OCI-LY7 (cell line): ENCODE measurements at regions not wholly inside any gene's neighbourhood (a gene's known extent, or its start where the extent isn't known, plus 50 kb on each side); places are given as distances from the start of the nearest gene placed in this dataset.

ENCODE experiments used
- BruUV-seq: library from RNA; stranded (reverse); fragments of 400-500 nt; replicated peaks from 2 replicates; lab custom pipeline; 2021; lab: Mats Ljungman, UMichigan
- CTCF ChIA-PET: fragments of 300-600 bp; sonication (Branson Sonifier 250); formaldehyde crosslinking; loops from one replicate; lab custom pipeline; 2022; ENCODE audit warnings: antibody characterized with exemption; ENCODE audit not compliant: unreplicated experiment; lab: Charles Lee
- POLR2A ChIA-PET: fragments of 300-600 bp; sonication (Branson Sonifier 250); formaldehyde crosslinking; loops from one replicate; lab custom pipeline; 2022; ENCODE audit warnings: antibody characterized with exemption; lab: Charles Lee
- DNase-seq: peaks from one replicate; pipeline ENCODE4 v3.0.0-alpha.2; 2015; ENCODE audit warnings: low spot score
- H2AFZ ChIP-seq: fragments of 200-600 bp; sonication (generic), shearing (Covaris generic); 2 replicates; pipeline ENCODE4 v1.6.1; 2014; ENCODE audit warnings: mild to moderate bottlenecking, antibody characterized with exemption, low read length, moderate library complexity
- H3K27ac ChIP-seq: fragments of 200-600 bp; sonication (generic); 2 replicates; pipeline ENCODE4 v1.5.1; 2014; ENCODE audit warnings: mixed run types, low read depth, mild to moderate bottlenecking, moderate library complexity, low read length, inconsistent platforms; ENCODE audit not compliant: poor library complexity, severe bottlenecking
- H3K36me3 ChIP-seq: fragments of 200-600 bp; sonication (generic); 2 replicates; pipeline ENCODE4 v1.6.1; 2014; ENCODE audit warnings: mild to moderate bottlenecking, antibody characterized with exemption, low read length, moderate library complexity, mixed read lengths; ENCODE audit not compliant: insufficient read depth
- H3K4me1 ChIP-seq: fragments of 200-600 bp; sonication (generic); 2 replicates; pipeline ENCODE4 v1.5.1; 2014; ENCODE audit warnings: mild to moderate bottlenecking, low read length; ENCODE audit not compliant: insufficient read depth, poor library complexity, severe bottlenecking
- H3K4me2 ChIP-seq: fragments of 200-600 bp; sonication (generic); 2 replicates; pipeline ENCODE4 v1.6.1; 2014; ENCODE audit warnings: mild to moderate bottlenecking, low read length
- H3K4me3 ChIP-seq: fragments of 200-600 bp; sonication (generic); 2 replicates; pipeline ENCODE4 v1.5.1; 2014; ENCODE audit warnings: mild to moderate bottlenecking, low read depth, low read length; ENCODE audit not compliant: poor library complexity, severe bottlenecking
- H3K79me2 ChIP-seq: fragments of 200-600 bp; sonication (generic); 2 replicates; pipeline ENCODE4 v1.6.1; 2016; ENCODE audit warnings: low read depth, mild to moderate bottlenecking, low read length, moderate library complexity, mixed read lengths; ENCODE audit not compliant: insufficient read depth
- H3K9me2 ChIP-seq: fragments of 200-600 bp; sonication (generic); 2 replicates; pipeline ENCODE4 v1.6.1; 2016; ENCODE audit warnings: mild to moderate bottlenecking, low read length, mixed read lengths; ENCODE audit not compliant: insufficient read depth
- H3K9me3 ChIP-seq: fragments of 200-600 bp; sonication (generic); 2 replicates; pipeline ENCODE4 v1.6.1; 2014; ENCODE audit warnings: mild to moderate bottlenecking, mixed run types, low read length, mixed read lengths
- H4K20me1 ChIP-seq: fragments of 200-600 bp; sonication (generic); 2 replicates; pipeline ENCODE4 v1.6.1; 2014; ENCODE audit warnings: mild to moderate bottlenecking, antibody characterized with exemption, low read length, moderate library complexity, mixed read lengths; ENCODE audit not compliant: insufficient read depth
- EZH2phosphoT487 ChIP-seq: fragments of 200-600 bp; sonication (generic); IDR thresholded peaks from 2 replicates; pipeline ENCODE4 v1.6.1; 2018; ENCODE audit warnings: low read depth, borderline replicate concordance, mild to moderate bottlenecking, mixed run types, antibody characterized with exemption, low read length, moderate library complexity, mixed read lengths
- intact Hi-C: fragments of 100-400 bp; cut with micrococcal nuclease; formaldehyde crosslinking; loops from one replicate; pipeline ENCODE4 v1.10.0; 2022; ENCODE audit not compliant: unreplicated experiment
- TF ChIP-seq, protein P1 (sequence below): fragments of 200-600 bp; sonication (generic); conservative IDR thresholded peaks from 2 replicates; pipeline ENCODE4 v1.5.1; 2014; ENCODE audit warnings: mild to moderate bottlenecking, antibody characterized with exemption, low read length, moderate library complexity, mixed read lengths

DNA sequence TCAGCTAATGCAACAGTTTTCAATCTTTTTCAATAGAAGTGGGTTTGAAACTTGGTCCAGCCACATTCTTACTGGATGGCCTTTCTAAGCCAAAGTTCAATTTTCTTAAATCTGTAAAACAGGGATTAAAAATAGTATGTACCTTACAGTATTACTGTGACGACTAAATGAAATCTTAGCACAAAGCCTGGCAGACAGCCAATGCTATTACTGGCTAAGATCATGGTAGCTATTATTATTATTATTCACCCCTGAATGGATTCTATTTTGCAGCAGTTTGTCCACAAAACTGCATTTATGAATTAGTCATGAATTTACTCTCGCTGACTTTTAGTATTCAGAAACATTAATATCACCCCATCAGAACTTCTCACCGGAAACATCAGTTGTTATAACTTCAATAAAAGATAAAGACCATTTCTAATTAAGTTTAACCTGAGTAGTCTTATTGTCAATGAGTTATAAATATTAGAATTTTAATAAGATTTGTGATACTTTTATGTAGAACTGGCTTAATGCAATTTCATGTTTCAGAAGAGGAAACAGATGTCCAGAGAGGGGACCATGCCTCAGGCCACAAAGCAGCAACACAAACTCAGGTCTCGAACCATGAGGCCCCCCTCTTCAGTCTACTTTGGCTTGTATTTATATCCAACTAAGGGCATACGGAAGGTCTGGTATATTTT is 468.2 kb downstream of the ARHGEF28 start:
- Histone ChIP-seq H3K4me1 (no peaks in the 10 kb centered on the region), H3K9me2 (no peaks in the 10 kb centered on the region), H3K79me2 (no peaks in the 10 kb centered on the region), H3K27ac (no peak overlapping the region), H2AFZ (no peak overlapping the region), H3K9me3 (no peaks in the 10 kb centered on the region), H3K4me2 (no peak overlapping the region), H3K36me3 (no peaks in the 10 kb centered on the region), H3K4me3 (no peak overlapping the region), H4K20me1 (no peaks in the 10 kb centered on the region)
- TF ChIP-seq, protein P1, sequence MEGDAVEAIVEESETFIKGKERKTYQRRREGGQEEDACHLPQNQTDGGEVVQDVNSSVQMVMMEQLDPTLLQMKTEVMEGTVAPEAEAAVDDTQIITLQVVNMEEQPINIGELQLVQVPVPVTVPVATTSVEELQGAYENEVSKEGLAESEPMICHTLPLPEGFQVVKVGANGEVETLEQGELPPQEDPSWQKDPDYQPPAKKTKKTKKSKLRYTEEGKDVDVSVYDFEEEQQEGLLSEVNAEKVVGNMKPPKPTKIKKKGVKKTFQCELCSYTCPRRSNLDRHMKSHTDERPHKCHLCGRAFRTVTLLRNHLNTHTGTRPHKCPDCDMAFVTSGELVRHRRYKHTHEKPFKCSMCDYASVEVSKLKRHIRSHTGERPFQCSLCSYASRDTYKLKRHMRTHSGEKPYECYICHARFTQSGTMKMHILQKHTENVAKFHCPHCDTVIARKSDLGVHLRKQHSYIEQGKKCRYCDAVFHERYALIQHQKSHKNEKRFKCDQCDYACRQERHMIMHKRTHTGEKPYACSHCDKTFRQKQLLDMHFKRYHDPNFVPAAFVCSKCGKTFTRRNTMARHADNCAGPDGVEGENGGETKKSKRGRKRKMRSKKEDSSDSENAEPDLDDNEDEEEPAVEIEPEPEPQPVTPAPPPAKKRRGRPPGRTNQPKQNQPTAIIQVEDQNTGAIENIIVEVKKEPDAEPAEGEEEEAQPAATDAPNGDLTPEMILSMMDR: no peak
- no peak for TF ChIP-seq EZH2phosphoT487
- intact Hi-C loops: no loop called here
- no TSS peak for BruUV-seq
- ChIA-PET POLR2A (interaction anchor here (0.7 kb wide), 1 partner anchor 98 kb away, joined by 3 read pairs; no protein-coding TSS in a partner anchor), CTCF (no interaction called here)
- DNase-seq: no peak

- POLR2A ChIA-PET: no interaction called here
- no peaks in the 10 kb centered on the region for H3K4me1 ChIP-seq
- no peaks in the 10 kb centered on the region for H3K9me2 ChIP-seq
- H2AFZ ChIP-seq: no peak overlapping the region
- H4K20me1 ChIP-seq: no peaks in the 10 kb centered on the region
- H3K4me3 ChIP-seq: no peak overlapping the region
- no peaks in the 10 kb centered on the region for H3K79me2 ChIP-seq
- H3K4me2 ChIP-seq: no peak overlapping the region
- H3K9me3 ChIP-seq: no peaks in the 10 kb centered on the region
- H3K36me3 ChIP-seq: no peaks in the 10 kb centered on the region
- intact Hi-C loops: no loop called here
- H3K27ac ChIP-seq: no peak overlapping the region
- CTCF ChIA-PET: no interaction called here
- no TSS peak for BruUV-seq
- TF ChIP-seq, protein P1: no peak
- TF ChIP-seq EZH2phosphoT487: no peak
- no peak for DNase-seq
Observed at GRCh38 chr5:74093561-74093960, 467.6 kb downstream of the ARHGEF28 start.

- no peak overlapping the region for H3K4me3 ChIP-seq
- CTCF ChIA-PET: no interaction called here
- no peak for DNase-seq
- no peak overlapping the region for H3K4me2 ChIP-seq
- intact Hi-C loops: no loop called here
- no peaks in the 10 kb centered on the region for H3K9me3 ChIP-seq
- BruUV-seq: no TSS peak
- H4K20me1 ChIP-seq: no peaks in the 10 kb centered on the region
- H3K27ac ChIP-seq: no peak overlapping the region
- H3K36me3 ChIP-seq: no peaks in the 10 kb centered on the region
- POLR2A ChIA-PET: no interaction called here
- H3K79me2 ChIP-seq: no peaks in the 10 kb centered on the region
- H3K9me2 ChIP-seq: no peaks in the 10 kb centered on the region
- TF ChIP-seq, protein P1: no peak
- TF ChIP-seq EZH2phosphoT487: no peak
- no peaks in the 10 kb centered on the region for H3K4me1 ChIP-seq
- no peak overlapping the region for H2AFZ ChIP-seq
Observed at GRCh38 chr5:74092766-74093165, 466.8 kb downstream of the ARHGEF28 start.
